KMS-11 (cell line): ENCODE measurements at regions not wholly inside any gene's neighbourhood (a gene's known extent, or its start where the extent isn't known, plus 50 kb on each side); places are given as distances from the start of the nearest gene placed in this dataset.

Source experiments
- H2AFZ ChIP-seq: fragments of 200-600 bp; sonication (generic); 2 replicates; pipeline ENCODE4 v1.6.1; 2016; ENCODE audit warnings: antibody characterized with exemption, mixed run types, low read depth
- H3K27ac ChIP-seq: fragments of 200-600 bp; sonication (generic); 2 replicates; pipeline ENCODE4 v1.6.1; 2016; ENCODE audit warnings: mild to moderate bottlenecking, mixed run types
- H3K27me3 ChIP-seq: fragments of 200-600 bp; sonication (generic); 2 replicates; pipeline ENCODE4 v1.6.1; 2017; ENCODE audit warnings: mild to moderate bottlenecking, low read depth, mixed run types, moderate library complexity; ENCODE audit not compliant: insufficient read depth
- H3K36me3 ChIP-seq: fragments of 200-600 bp; sonication (generic); 2 replicates; pipeline ENCODE4 v1.6.1; 2017; ENCODE audit warnings: mild to moderate bottlenecking, mixed run types; ENCODE audit not compliant: insufficient read depth
- H3K4me1 ChIP-seq: fragments of 200-600 bp; sonication (generic); 2 replicates; pipeline ENCODE4 v1.6.1; 2016; ENCODE audit warnings: mild to moderate bottlenecking, low read depth, mixed run types; ENCODE audit not compliant: poor library complexity, severe bottlenecking
- H3K4me2 ChIP-seq: fragments of 200-600 bp; sonication (generic); 2 replicates; pipeline ENCODE4 v1.7.0; 2016; ENCODE audit warnings: mild to moderate bottlenecking, mixed run types
- H3K4me3 ChIP-seq: fragments of 200-600 bp; sonication (generic); IDR thresholded peaks from 2 replicates; pipeline ENCODE4 v1.6.1; 2017; ENCODE audit warnings: low read depth, low read length, mixed read lengths; ENCODE audit not compliant: insufficient read depth
- H3K79me2 ChIP-seq: fragments of 200-600 bp; sonication (generic); 2 replicates; pipeline ENCODE4 v1.6.1; 2016; ENCODE audit warnings: low read depth, mixed run types; ENCODE audit not compliant: insufficient read depth
- H3K9ac ChIP-seq: fragments of 200-600 bp; sonication (generic); 2 replicates; pipeline ENCODE4 v1.6.1; 2016; ENCODE audit warnings: mild to moderate bottlenecking, mixed run types
- H4K20me1 ChIP-seq: fragments of 200-600 bp; sonication (generic); 2 replicates; pipeline ENCODE4 v1.6.1; 2016; ENCODE audit warnings: mild to moderate bottlenecking, mixed run types; ENCODE audit not compliant: insufficient read depth
- CTCF ChIP-seq: fragments of 200-600 bp; sonication (generic); conservative IDR thresholded peaks from 2 replicates; pipeline ENCODE4 v1.6.1; 2017; ENCODE audit warnings: low read depth, mild to moderate bottlenecking, antibody characterized with exemption, low read length, moderate library complexity, mixed read lengths

GRCh38 chr20:56932575-56933330, 303.6 kb downstream of the TFAP2C start:
- H2AFZ ChIP-seq: no peak overlapping the region
- no peaks in the 10 kb centered on the region for H3K79me2 ChIP-seq
- H3K27me3 ChIP-seq: no peaks in the 10 kb centered on the region
- H3K9ac ChIP-seq: no peak overlapping the region
- no peaks in the 10 kb centered on the region for H3K4me1 ChIP-seq
- H3K27ac ChIP-seq: no peak overlapping the region
- no peak overlapping the region for H3K4me3 ChIP-seq
- H3K36me3 ChIP-seq: no peaks in the 10 kb centered on the region
- no peak for TF ChIP-seq CTCF
- H4K20me1 ChIP-seq: no peaks in the 10 kb centered on the region
- H3K4me2 ChIP-seq: no peak overlapping the region

GRCh38 chr20:56933331-56933698, 304.2 kb downstream of the TFAP2C start:
- no peak overlapping the region for H3K4me2 ChIP-seq

GRCh38 chr20:56934888-56935287, 305.8 kb downstream of the TFAP2C start:
- no peaks in the 10 kb centered on the region for H3K4me1 ChIP-seq
- no peak for TF ChIP-seq CTCF
- H3K79me2 ChIP-seq: no peaks in the 10 kb centered on the region
- H3K4me2 ChIP-seq: no peak overlapping the region
- H3K27ac ChIP-seq: no peak overlapping the region
- H3K27me3 ChIP-seq: no peaks in the 10 kb centered on the region
- no peaks in the 10 kb centered on the region for H3K36me3 ChIP-seq
- H3K4me3 ChIP-seq: no peak overlapping the region
- no peak overlapping the region for H3K9ac ChIP-seq
- H2AFZ ChIP-seq: no peak overlapping the region
- H4K20me1 ChIP-seq: no peaks in the 10 kb centered on the region

More at GRCh38 chr20:56933331-56933698, 304.2 kb downstream of the TFAP2C start:
- no peaks in the 10 kb centered on the region for H3K36me3 ChIP-seq
- H3K4me3 ChIP-seq: no peak overlapping the region
- H3K79me2 ChIP-seq: no peaks in the 10 kb centered on the region
- no peaks in the 10 kb centered on the region for H3K4me1 ChIP-seq
- H3K27me3 ChIP-seq: no peaks in the 10 kb centered on the region
- H3K27ac ChIP-seq: no peak overlapping the region
- no peak overlapping the region for H2AFZ ChIP-seq
- TF ChIP-seq CTCF: no peak
- H4K20me1 ChIP-seq: no peaks in the 10 kb centered on the region
- H3K9ac ChIP-seq: no peak overlapping the region

GRCh38 chr20:56940466-56940865, 311.4 kb downstream of the TFAP2C start:
- Histone ChIP-seq H3K9ac (no peak overlapping the region), H3K27ac (no peak overlapping the region), H3K79me2 (no peaks in the 10 kb centered on the region), H2AFZ (no peak overlapping the region), H3K4me2 (no peak overlapping the region), H3K27me3 (no peaks in the 10 kb centered on the region), H3K36me3 (no peaks in the 10 kb centered on the region), H3K4me1 (no peaks in the 10 kb centered on the region), H4K20me1 (no peaks in the 10 kb centered on the region), H3K4me3 (no peak overlapping the region)
- TF ChIP-seq CTCF: no peak
